NCI-H2107 (cell line): ENCODE measurements at regions not wholly inside any gene's neighbourhood (a gene's known extent, or its start where the extent isn't known, plus 50 kb on each side); places are given as distances from the start of the nearest gene placed in this dataset.

Source experiments
- DNase-seq: peaks from one replicate; lab custom pipeline; 2025; lab: John Stamatoyannopoulos, UW

GRCh38 chr11:134801570-134801969, 389.5 kb upstream of the B3GAT1 start:
- no peak for DNase-seq

- DNase-seq, result no peak
Observed at GRCh38 chr11:134800826-134801225, 388.8 kb upstream of the B3GAT1 start.

GRCh38 chr11:134800130-134800529, 388.1 kb upstream of the B3GAT1 start:
- no peak for DNase-seq

GRCh38 chr11:134799386-134799785, 387.3 kb upstream of the B3GAT1 start:
- DNase-seq, result no peak

GRCh38 chr11:134797411-134798089, 385.5 kb upstream of the B3GAT1 start:
- DNase-seq, result no peak

GRCh38 chr11:134795017-134795416, 383.0 kb upstream of the B3GAT1 start:
- DNase-seq, result no peak

- DNase-seq, result no peak
Observed at GRCh38 chr11:134794192-134794591, 382.1 kb upstream of the B3GAT1 start.

GRCh38 chr11:134792677-134793076, 380.6 kb upstream of the B3GAT1 start:
- DNase-seq, result no peak

GRCh38 chr11:134792044-134792443, 380.0 kb upstream of the B3GAT1 start:
- DNase-seq, result no peak

GRCh38 chr11:134791102-134791501, 379.1 kb upstream of the B3GAT1 start:
- DNase-seq, result no peak

GRCh38 chr11:134789104-134789503, 377.1 kb upstream of the B3GAT1 start:
- no peak for DNase-seq

GRCh38 chr11:134786636-134787035, 374.6 kb upstream of the B3GAT1 start:
- no peak for DNase-seq

- DNase-seq, result no peak
Observed at GRCh38 chr11:134785660-134786284, 373.7 kb upstream of the B3GAT1 start.

GRCh38 chr11:134785059-134785458, 373.0 kb upstream of the B3GAT1 start:
- no peak for DNase-seq

GRCh38 chr11:134784568-134784967, 372.5 kb upstream of the B3GAT1 start:
- no peak for DNase-seq

- no peak for DNase-seq
Observed at GRCh38 chr11:134784046-134784445, 372.0 kb upstream of the B3GAT1 start.

GRCh38 chr11:134783234-134783633, 371.2 kb upstream of the B3GAT1 start:
- no peak for DNase-seq

GRCh38 chr11:134781380-134781866, 369.4 kb upstream of the B3GAT1 start:
- DNase-seq, result no peak

GRCh38 chr11:134780486-134781147, 368.6 kb upstream of the B3GAT1 start:
- DNase-seq, result no peak

GRCh38 chr11:134779179-134779578, 367.1 kb upstream of the B3GAT1 start:
- no peak for DNase-seq

GRCh38 chr11:134768463-134768862, 356.4 kb upstream of the B3GAT1 start:
- no peak for DNase-seq

GRCh38 chr11:134765565-134765964, 353.5 kb upstream of the B3GAT1 start:
- no peak for DNase-seq

- DNase-seq, result no peak
Observed at GRCh38 chr11:134764966-134765365, 352.9 kb upstream of the B3GAT1 start.
